H9 (cell line): ENCODE measurements at regions not wholly inside any gene's neighbourhood (a gene's known extent, or its start where the extent isn't known, plus 50 kb on each side); places are given as distances from the start of the nearest gene placed in this dataset.

Experiments
- DNase-seq: peaks from one replicate; pipeline ENCODE4 v3.0.0-alpha.2; 2017
- H2AFZ ChIP-seq: one replicate; pipeline ENCODE4 v1.6.1; 2013; ENCODE audit warnings: mild to moderate bottlenecking, low read length, control low read depth, moderate library complexity
- H2AK5ac ChIP-seq: 2 replicates; pipeline ENCODE4 v1.6.1; 2013; ENCODE audit warnings: low read length, control low read depth, mixed read lengths; ENCODE audit not compliant: insufficient read length
- H2BK120ac ChIP-seq: one replicate; pipeline ENCODE4 v1.6.1; 2013; ENCODE audit warnings: low read depth, mild to moderate bottlenecking, low read length, control low read depth, inconsistent platforms; ENCODE audit not compliant: poor library complexity, severe bottlenecking
- H2BK12ac ChIP-seq: 2 replicates; pipeline ENCODE4 v1.6.1; 2013; ENCODE audit warnings: low read length, control low read depth, mixed read lengths, low read depth; ENCODE audit not compliant: insufficient read length
- H2BK15ac ChIP-seq: 2 replicates; pipeline ENCODE4 v1.6.1; 2013; ENCODE audit warnings: low read depth, low read length, control low read depth
- H2BK20ac ChIP-seq: one replicate; pipeline ENCODE4 v1.6.1; 2013; ENCODE audit warnings: low read depth, mild to moderate bottlenecking, low read length, control low read depth, inconsistent platforms; ENCODE audit not compliant: poor library complexity, severe bottlenecking
- H2BK5ac ChIP-seq: 2 replicates; pipeline ENCODE4 v1.6.1; 2013; ENCODE audit warnings: low read length, control low read depth, mixed read lengths; ENCODE audit not compliant: insufficient read length
- H3K14ac ChIP-seq: 2 replicates; pipeline ENCODE4 v1.6.1; 2013; ENCODE audit warnings: low read length, control low read depth; ENCODE audit not compliant: insufficient read depth
- H3K18ac ChIP-seq: 2 replicates; pipeline ENCODE4 v1.6.1; 2013; ENCODE audit warnings: low read depth, mild to moderate bottlenecking, mixed read lengths, low read length, control low read depth; ENCODE audit not compliant: insufficient read length
- H3K23ac ChIP-seq: 2 replicates; pipeline ENCODE4 v1.6.1; 2013; ENCODE audit warnings: low read length, control low read depth, mixed read lengths, low read depth; ENCODE audit not compliant: insufficient read length
- H3K23me2 ChIP-seq: 2 replicates; pipeline ENCODE4 v1.6.1; 2013; ENCODE audit warnings: low read depth, mild to moderate bottlenecking, mixed read lengths, low read length, control low read depth; ENCODE audit not compliant: insufficient read length, poor library complexity, severe bottlenecking
- H3K27ac ChIP-seq: 2 replicates; pipeline ENCODE4 v1.5.1; 2013; ENCODE audit warnings: low read length, control low read depth, mixed read lengths, low read depth; ENCODE audit not compliant: insufficient read length
- H3K27me3 ChIP-seq: 2 replicates; pipeline ENCODE4 v1.6.1; 2013; ENCODE audit warnings: low read length, control low read depth, inconsistent platforms; ENCODE audit not compliant: insufficient read depth
- H3K4ac ChIP-seq: 2 replicates; pipeline ENCODE4 v1.6.1; 2013; ENCODE audit warnings: low read depth, mild to moderate bottlenecking, control low read depth, inconsistent platforms, low read length, moderate library complexity
- H3K4me1 ChIP-seq: 2 replicates; pipeline ENCODE4 v1.6.1; 2013; ENCODE audit warnings: low read length, control low read depth, inconsistent platforms; ENCODE audit not compliant: insufficient read depth
- H3K4me2 ChIP-seq: 2 replicates; pipeline ENCODE4 v1.6.1; 2013; ENCODE audit warnings: low read length, control low read depth, mixed read lengths; ENCODE audit not compliant: insufficient read length, insufficient read depth
- H3K56ac ChIP-seq: 2 replicates; pipeline ENCODE4 v1.6.1; 2013; ENCODE audit warnings: low read depth, mild to moderate bottlenecking, mixed read lengths, low read length, control low read depth; ENCODE audit not compliant: insufficient read length
- H3K79me1 ChIP-seq: 2 replicates; pipeline ENCODE4 v1.6.1; 2013; ENCODE audit warnings: low read depth, mild to moderate bottlenecking, moderate library complexity, low read length, control low read depth, inconsistent platforms; ENCODE audit not compliant: insufficient read depth, poor library complexity, severe bottlenecking
- H3K79me2 ChIP-seq: 2 replicates; pipeline ENCODE4 v1.6.1; 2013; ENCODE audit warnings: low read length, control low read depth, inconsistent platforms; ENCODE audit not compliant: insufficient read depth
- H3K9ac ChIP-seq: 2 replicates; pipeline ENCODE4 v1.6.1; 2013; ENCODE audit warnings: low read length, control low read depth, mixed read lengths; ENCODE audit not compliant: insufficient read length; ENCODE audit errors: extremely low read depth
- H3K9me3 ChIP-seq: one replicate; pipeline ENCODE4 v1.6.1; 2013; ENCODE audit warnings: low read depth, low read length, inconsistent platforms; ENCODE audit not compliant: control insufficient read depth
- H3T11ph ChIP-seq: one replicate; pipeline ENCODE4 v1.6.1; 2013; ENCODE audit warnings: mild to moderate bottlenecking, low read length, control low read depth, inconsistent platforms
- H4K20me1 ChIP-seq: one replicate; pipeline ENCODE4 v1.6.1; 2013; ENCODE audit not compliant: control insufficient read depth, insufficient read length, insufficient read depth
- H4K5ac ChIP-seq: 2 replicates; pipeline ENCODE4 v1.6.1; 2013; ENCODE audit warnings: low read depth, mild to moderate bottlenecking, mixed read lengths, low read length, control low read depth; ENCODE audit not compliant: insufficient read length
- H4K8ac ChIP-seq: replicated peaks from 2 replicates; pipeline ENCODE4 v1.6.1; 2013; ENCODE audit warnings: low read length, control low read depth, mixed read lengths, low read depth; ENCODE audit not compliant: insufficient read length
- H4K91ac ChIP-seq: 2 replicates; pipeline ENCODE4 v1.6.1; 2013; ENCODE audit warnings: low read depth, mild to moderate bottlenecking, moderate library complexity, mixed read lengths, low read length, control low read depth; ENCODE audit not compliant: insufficient read length
- H3K27ac Mint-ChIP-seq, 3 experiments: 2 replicates in 2 of 3; 3 replicates in 1 of 3; pipeline ENCODE4 v1.8.0; 2020 to 2021; ENCODE audit warnings: mixed read lengths in 3 of 3, mild to moderate bottlenecking in 1 of 3, moderate library complexity in 1 of 3
- H3K27me3 Mint-ChIP-seq: 2 replicates; pipeline ENCODE4 v1.8.0; 2021; ENCODE audit warnings: low read depth, mild to moderate bottlenecking, moderate library complexity, mixed read lengths
- H3K36me3 Mint-ChIP-seq, 3 experiments: 2 replicates in 2 of 3; 3 replicates in 1 of 3; pipeline ENCODE4 v1.8.0; 2020 to 2021; ENCODE audit warnings: low read depth in 3 of 3, mixed read lengths in 3 of 3; ENCODE audit not compliant: insufficient read depth in 1 of 3
- H3K4me1 Mint-ChIP-seq, 2 experiments: 2 replicates each; pipeline ENCODE4 v1.8.0; 2020; ENCODE audit warnings: mixed read lengths in 2 of 2
- H3K4me3 Mint-ChIP-seq, 2 experiments: 2 replicates in 1 of 2; 3 replicates in 1 of 2; pipeline ENCODE4 v1.8.0; 2020 to 2021; ENCODE audit warnings: mild to moderate bottlenecking in 2 of 2, mixed read lengths in 2 of 2, moderate library complexity in 1 of 2
- H3K9me3 Mint-ChIP-seq, 2 experiments: 2 replicates in 1 of 2; 3 replicates in 1 of 2; pipeline ENCODE4 v1.8.0; 2020; ENCODE audit warnings: mild to moderate bottlenecking in 2 of 2, mixed read lengths in 2 of 2, moderate library complexity in 1 of 2
- WGBS: extraction: QIAGEN DNeasy Blood & Tissue Kit; methylation state at CpG from one replicate; pipeline ENCODE4 v1.1.7; 2013; ENCODE audit warnings: missing lambda C conversion rate, low lambda C conversion rate, mixed read lengths; ENCODE audit not compliant: insufficient read length; ENCODE audit errors: extremely low coverage; 5-methylcytosine and 5-hydroxymethylcytosine counted together
- TF ChIP-seq, protein P1 (sequence below): fragments of 200-600 bp; sonication (generic); conservative IDR thresholded peaks from 3 replicates; pipeline ENCODE4 v1.8.0; 2021; ENCODE audit warnings: antibody characterized with exemption, mild to moderate bottlenecking

GRCh38 chr17:77745702-77746101 is 212.8 kb upstream of the TNRC6C start:
- H3T11ph ChIP-seq = no peak overlapping the region
- H4K5ac ChIP-seq = no peak overlapping the region
- H2BK20ac ChIP-seq = no peak overlapping the region
- H3K18ac ChIP-seq = no peak overlapping the region
- H3K9me3 Mint-ChIP-seq = peaks cover 8 to 26% of the 10 kb centered on the region in 2 experiments; a peak in 4 of 5 replicates
- no peak overlapping the region for H2BK15ac ChIP-seq
- H4K91ac ChIP-seq = no peak overlapping the region
- peaks cover 53% of the 10 kb centered on the region for H3K27me3 Mint-ChIP-seq
- H2BK12ac ChIP-seq = no peak overlapping the region
- TF ChIP-seq, protein P1, sequence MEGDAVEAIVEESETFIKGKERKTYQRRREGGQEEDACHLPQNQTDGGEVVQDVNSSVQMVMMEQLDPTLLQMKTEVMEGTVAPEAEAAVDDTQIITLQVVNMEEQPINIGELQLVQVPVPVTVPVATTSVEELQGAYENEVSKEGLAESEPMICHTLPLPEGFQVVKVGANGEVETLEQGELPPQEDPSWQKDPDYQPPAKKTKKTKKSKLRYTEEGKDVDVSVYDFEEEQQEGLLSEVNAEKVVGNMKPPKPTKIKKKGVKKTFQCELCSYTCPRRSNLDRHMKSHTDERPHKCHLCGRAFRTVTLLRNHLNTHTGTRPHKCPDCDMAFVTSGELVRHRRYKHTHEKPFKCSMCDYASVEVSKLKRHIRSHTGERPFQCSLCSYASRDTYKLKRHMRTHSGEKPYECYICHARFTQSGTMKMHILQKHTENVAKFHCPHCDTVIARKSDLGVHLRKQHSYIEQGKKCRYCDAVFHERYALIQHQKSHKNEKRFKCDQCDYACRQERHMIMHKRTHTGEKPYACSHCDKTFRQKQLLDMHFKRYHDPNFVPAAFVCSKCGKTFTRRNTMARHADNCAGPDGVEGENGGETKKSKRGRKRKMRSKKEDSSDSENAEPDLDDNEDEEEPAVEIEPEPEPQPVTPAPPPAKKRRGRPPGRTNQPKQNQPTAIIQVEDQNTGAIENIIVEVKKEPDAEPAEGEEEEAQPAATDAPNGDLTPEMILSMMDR = no peak
- H3K27ac Mint-ChIP-seq = no peak overlapping the region
- H3K36me3 Mint-ChIP-seq = peaks cover 0 to 23% (median 0%) of the 10 kb centered on the region in 3 experiments; a peak in 3 of 7 replicates
- H3K23me2 ChIP-seq = no peaks in the 10 kb centered on the region
- H3K27ac ChIP-seq = no peak overlapping the region
- H4K20me1 ChIP-seq = no peaks in the 10 kb centered on the region
- no peak overlapping the region for H2BK5ac ChIP-seq
- H2AK5ac ChIP-seq = no peak overlapping the region
- H3K4me1 Mint-ChIP-seq = peaks cover 61 to 70% of the 10 kb centered on the region in 2 experiments
- H3K4me2 ChIP-seq = no peak overlapping the region
- no peaks in the 10 kb centered on the region; the same call in 1 of the 2 replicates for H3K27me3 ChIP-seq
- H3K79me2 ChIP-seq = no peaks in the 10 kb centered on the region
- H3K4me1 ChIP-seq = peaks cover 2% of the 10 kb centered on the region; the same call in 1 of the 2 replicates
- no peak overlapping the region for H3K56ac ChIP-seq
- H3K23ac ChIP-seq = no peak overlapping the region
- DNase-seq = no peak
- no peak overlapping the region for H3K4me3 Mint-ChIP-seq
- no peak overlapping the region for H2AFZ ChIP-seq
- H3K9me3 ChIP-seq = no peaks in the 10 kb centered on the region
- H2BK120ac ChIP-seq = no peak overlapping the region
- H4K8ac ChIP-seq = no peak overlapping the region
- no peak overlapping the region for H3K14ac ChIP-seq
- H3K9ac ChIP-seq = no peak overlapping the region
- H3K79me1 ChIP-seq = no peaks in the 10 kb centered on the region
- H3K4ac ChIP-seq = no peak overlapping the region
- no CpG with 5 or more reads among the region's 2 CpGs for WGBS
